ENCODE measurements at regions not wholly inside any gene's neighbourhood (a gene's known extent, or its start where the extent isn't known, plus 50 kb on each side); places are given as distances from the start of the nearest gene placed in this dataset.
A peak's percentile ranks its signal among the peaks of the same experiment; 100 is the strongest.

GRCh38 chr21:35893156-35893555, 167.2 kb downstream of the SETD4 start:
- DNase-seq: no peak

GRCh38 chr21:35886887-35887286, 173.4 kb downstream of the SETD4 start:
- no peak for DNase-seq

GRCh38 chr21:35885942-35886541, 174.3 kb downstream of the SETD4 start:
- no peak for DNase-seq

GRCh38 chr21:35882791-35883240, 177.5 kb downstream of the SETD4 start:
- DNase-seq: no peak

- DNase-seq: no peak
Measured at GRCh38 chr21:35873441-35873840, 186.9 kb downstream of the SETD4 start.

- no peak for DNase-seq
Measured at GRCh38 chr21:35871906-35872305, 188.4 kb downstream of the SETD4 start.

GRCh38 chr21:35868869-35869223, 191.5 kb downstream of the SETD4 start:
- DNase-seq: no peak

GRCh38 chr21:35868005-35868868, 192.1 kb downstream of the SETD4 start:
- DNase-seq: no peak

- DNase-seq: no peak
Measured at GRCh38 chr21:35864039-35864438, 196.3 kb downstream of the SETD4 start.

- no peak for DNase-seq
Measured at GRCh38 chr21:35862969-35863368, 197.4 kb downstream of the SETD4 start.

GRCh38 chr21:35861661-35862060, 198.7 kb downstream of the SETD4 start:
- DNase-seq: peak; percentile 35

- DNase-seq: no peak
Measured at GRCh38 chr21:35860189-35860869, 200.0 kb downstream of the SETD4 start.

- no peak for DNase-seq
Measured at GRCh38 chr21:35859677-35860076, 200.6 kb downstream of the SETD4 start.

- no peak for DNase-seq
Measured at GRCh38 chr21:35857095-35857494, 203.2 kb downstream of the SETD4 start.

GRCh38 chr21:35855484-35855883, 204.8 kb downstream of the SETD4 start:
- no peak for DNase-seq

- DNase-seq: no peak
Measured at GRCh38 chr21:35854281-35854680, 206.0 kb downstream of the SETD4 start.

GRCh38 chr21:35853321-35854239, 206.7 kb downstream of the SETD4 start:
- DNase-seq: no peak

- DNase-seq: no peak
Measured at GRCh38 chr21:35852820-35853219, 207.5 kb downstream of the SETD4 start.

- DNase-seq: no peak
Measured at GRCh38 chr21:35850542-35851103, 209.7 kb downstream of the SETD4 start.

GRCh38 chr21:35850029-35850428, 210.3 kb downstream of the SETD4 start:
- no peak for DNase-seq

GRCh38 chr21:35849144-35849543, 211.2 kb downstream of the SETD4 start:
- no peak for DNase-seq

GRCh38 chr21:35843911-35844667, 216.2 kb downstream of the SETD4 start:
- no peak for DNase-seq

Data from NCI-H774 (cell line).